AG08396 (cell line): ENCODE measurements at regions not wholly inside any gene's neighbourhood (a gene's known extent, or its start where the extent isn't known, plus 50 kb on each side); places are given as distances from the start of the nearest gene placed in this dataset.

Experiments used
- DNase-seq: peaks from one replicate; pipeline ENCODE4 v3.0.0; 2012; ENCODE audit warnings: low spot score, mixed read lengths

DNA sequence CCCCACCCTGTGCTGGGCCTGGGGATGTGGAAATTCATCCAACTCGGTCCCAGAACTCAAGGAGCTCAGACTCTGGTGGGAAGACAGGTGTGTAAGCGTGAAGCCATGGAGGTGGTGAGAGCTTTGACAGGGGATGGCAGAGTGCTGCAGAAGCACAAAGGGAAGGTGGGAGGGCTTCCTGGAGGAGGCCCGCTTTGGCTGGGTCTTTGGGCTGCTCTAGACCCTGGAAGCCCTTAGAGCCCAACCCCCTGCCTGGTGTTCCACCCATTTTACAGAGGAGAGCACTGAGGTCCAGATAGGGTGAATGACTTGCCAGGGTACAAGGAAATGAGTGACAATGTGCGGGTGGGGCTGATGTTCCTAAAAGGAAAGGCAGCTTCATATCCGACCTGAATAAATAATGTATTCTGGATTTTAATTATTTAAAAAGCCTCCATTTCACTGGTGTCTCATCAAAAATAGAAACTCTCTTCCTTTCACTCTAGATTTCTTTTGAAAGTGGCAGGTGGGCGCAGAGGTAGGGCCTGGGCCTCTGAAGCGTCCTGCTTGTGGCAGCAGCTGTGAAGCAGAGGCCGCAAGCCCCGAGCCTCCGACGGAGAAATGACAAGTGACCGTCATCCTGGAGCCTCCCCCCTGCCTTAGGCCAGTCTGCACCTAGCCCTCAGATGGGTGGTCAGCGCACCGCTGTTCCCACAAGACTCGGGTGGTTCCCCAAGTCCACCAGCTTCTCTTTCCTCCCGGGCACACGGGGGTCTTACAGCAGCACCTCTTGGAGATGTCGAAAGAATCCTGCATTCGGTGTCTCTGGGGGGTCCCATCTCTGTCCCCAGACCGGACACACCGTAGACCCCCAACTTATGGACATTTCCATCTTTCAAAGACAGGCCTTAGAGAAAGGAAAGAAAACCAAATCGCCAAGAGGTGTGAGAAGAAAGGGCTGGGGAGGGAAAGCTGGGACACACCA, 71.0 kb upstream of the TAF1B start:
- DNase-seq = no peak

- no peak for DNase-seq
These were observed 70.0 kb upstream of the TAF1B start for GRCh38 chr2:9772999-9773902.

- no peak for DNase-seq
These were observed 69.4 kb upstream of the TAF1B start for GRCh38 chr2:9773903-9774239.

DNA sequence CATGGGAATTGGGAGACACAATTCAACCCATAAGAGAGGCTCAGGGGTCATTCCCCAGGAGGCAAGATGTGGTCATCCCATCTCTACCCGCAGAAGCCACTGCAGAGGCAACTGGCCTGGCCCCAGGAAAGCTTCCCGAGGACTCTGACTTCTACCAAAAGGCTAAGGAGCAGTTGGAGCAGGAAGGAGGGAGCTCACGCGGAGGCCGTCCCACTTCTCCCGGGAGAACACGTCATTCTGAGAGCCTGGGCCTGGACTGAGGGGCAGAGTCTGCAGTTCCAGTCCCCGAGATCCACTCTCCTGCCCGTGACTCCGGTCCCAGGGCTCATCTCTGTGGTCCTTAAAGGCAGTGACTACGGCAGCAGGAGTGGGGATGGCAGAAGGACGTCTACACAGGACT, 69.0 kb upstream of the TAF1B start:
- DNase-seq = no peak

DNA sequence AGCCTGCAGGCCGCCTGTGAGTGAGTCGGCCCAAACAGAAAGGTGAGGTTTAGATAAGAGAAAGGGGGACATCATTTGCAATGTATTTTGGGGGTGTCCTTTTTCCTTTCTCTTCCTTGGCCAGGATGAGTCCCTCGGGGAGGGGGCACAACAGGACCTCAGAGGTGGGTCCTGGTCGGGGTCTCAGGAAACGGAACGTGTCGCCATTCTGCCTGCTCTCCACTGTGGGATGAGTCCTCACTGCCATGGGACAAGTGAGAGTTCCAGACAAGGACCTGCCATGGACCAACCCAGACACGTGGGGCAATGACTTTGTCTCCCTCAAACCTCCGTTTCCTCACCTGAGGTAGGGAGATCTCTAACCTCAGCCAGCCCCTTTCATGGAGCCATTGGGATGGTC, 67.9 kb upstream of the TAF1B start:
- DNase-seq = no peak

DNA sequence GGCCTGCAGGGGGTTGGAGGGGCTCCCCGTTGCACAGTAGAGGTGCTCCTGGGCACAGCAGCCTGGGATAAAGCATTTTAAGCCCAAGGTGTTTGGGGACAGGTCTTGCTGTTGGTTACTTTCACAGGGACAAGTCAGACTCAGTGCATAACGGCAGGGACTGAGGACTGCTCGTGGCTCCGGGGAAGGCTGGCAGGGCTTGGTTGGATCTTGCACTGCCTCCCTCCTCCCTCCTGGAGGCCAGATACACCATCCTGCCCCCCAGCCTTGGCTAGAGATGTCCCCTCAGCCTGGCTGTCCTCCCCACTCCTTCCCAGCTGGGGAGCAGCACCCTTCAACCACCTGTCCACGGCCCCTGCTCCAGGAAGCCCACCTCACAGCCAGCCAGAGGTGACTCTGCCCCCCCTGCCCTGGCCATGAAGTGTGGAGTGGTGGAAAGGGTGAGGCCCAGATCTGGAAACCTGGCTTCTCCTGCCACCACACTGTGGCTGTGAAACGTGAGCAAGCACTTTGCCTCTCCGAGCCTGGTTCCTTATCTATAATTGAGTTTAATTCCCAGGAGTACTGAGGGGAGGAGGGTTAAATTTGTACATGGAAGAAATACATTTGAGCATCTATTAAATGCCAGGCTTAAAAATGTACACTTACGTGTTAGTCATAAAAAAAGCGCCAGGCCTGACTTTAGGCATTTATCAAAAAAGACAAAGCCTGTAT, 67.1 kb upstream of the TAF1B start:
- no peak for DNase-seq

DNA sequence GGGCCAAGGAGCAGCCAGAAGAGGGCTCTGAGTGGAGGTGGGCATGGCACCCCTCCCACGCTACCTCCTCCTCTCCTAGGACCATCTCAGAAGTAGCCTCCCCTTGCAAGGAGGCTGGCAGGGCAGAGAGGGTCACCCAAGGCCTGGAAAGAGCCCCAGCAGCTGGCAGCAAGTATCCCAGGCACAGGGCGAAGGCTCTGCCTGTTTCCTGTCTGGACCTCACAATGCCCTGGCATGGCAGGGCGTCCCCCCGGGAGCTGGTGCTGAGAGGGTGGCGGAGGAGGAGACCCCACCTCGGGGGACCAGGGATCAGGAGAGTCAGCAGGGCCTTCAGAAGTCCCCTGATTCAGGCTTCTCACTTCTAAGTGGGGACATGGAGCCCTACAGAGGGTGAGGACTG, 66.2 kb upstream of the TAF1B start:
- DNase-seq = no peak

GRCh38 chr2:9778012-9778411, 65.3 kb upstream of the TAF1B start:
- no peak for DNase-seq

DNA sequence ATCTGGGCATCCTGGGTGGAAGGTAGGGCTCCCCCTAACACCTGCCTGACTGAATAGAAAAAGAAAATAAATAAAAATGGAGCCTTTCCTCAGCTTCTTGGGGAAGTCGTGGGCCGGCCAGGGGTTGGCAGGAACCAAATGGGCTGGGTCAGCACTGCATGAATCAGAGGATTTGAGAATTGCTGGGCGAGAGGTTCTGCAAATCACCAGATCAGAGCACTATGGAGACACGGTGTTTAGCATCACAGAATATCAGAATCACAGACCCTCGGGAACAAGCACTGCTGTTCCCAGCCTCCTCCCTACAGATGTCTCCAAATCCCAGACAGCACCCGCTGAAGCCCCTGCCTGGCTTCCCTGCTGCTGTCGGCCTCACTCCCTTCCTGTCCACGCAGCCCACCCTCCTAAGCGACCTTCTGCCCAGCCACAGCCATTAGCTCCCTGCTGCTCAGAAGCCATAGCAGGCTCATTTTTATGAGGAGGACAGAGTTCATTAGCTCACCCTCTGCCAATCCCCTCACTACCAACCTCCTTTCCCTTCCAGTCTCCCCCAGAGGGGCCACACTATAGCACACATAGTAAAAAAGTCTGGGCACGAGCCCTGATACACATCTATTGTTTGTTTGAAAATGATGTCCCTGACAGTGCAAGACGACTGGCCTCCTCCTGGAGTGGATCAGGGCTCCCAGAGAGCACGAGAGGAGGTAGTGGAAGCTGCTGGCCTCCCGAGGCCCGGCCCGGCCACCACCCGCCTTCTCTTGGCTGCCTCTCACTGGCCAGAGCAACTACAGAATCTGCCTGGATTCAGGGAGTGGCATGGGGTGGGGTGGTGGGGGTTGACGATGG, 64.6 kb upstream of the TAF1B start:
- no peak for DNase-seq

DNA sequence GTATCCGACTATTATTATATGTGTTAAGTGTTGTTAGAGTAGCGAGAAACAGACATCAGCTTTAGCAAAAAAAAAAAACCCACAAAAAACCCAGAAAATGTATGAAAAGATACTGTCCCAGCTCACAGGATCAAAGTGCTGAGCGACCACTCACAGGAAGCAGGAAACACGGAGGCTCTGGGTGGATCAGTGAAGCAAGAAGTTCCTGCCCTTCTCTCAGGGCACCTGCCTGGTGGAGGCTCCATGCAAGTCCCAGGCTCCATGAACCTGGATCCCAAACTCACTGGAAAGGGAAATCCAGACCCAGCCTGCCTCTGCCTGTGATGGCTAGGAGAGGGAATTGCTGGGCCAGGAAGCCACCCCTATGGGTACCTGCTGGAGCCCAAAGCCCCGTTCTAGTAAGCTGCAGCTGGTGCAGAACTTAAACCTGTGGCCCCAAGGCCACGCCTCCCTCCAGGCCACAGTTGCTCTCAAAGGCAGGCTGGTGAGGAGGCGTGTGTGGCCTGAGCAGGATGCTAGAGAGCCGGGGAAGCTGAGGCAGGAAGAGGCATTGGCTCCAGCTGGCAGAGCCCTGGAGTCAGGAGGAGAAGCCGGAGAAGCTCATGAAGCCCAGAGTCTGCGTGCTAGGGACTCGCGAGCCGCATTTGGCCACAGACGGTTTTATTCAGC, 63.5 kb upstream of the TAF1B start:
- DNase-seq = no peak

DNA sequence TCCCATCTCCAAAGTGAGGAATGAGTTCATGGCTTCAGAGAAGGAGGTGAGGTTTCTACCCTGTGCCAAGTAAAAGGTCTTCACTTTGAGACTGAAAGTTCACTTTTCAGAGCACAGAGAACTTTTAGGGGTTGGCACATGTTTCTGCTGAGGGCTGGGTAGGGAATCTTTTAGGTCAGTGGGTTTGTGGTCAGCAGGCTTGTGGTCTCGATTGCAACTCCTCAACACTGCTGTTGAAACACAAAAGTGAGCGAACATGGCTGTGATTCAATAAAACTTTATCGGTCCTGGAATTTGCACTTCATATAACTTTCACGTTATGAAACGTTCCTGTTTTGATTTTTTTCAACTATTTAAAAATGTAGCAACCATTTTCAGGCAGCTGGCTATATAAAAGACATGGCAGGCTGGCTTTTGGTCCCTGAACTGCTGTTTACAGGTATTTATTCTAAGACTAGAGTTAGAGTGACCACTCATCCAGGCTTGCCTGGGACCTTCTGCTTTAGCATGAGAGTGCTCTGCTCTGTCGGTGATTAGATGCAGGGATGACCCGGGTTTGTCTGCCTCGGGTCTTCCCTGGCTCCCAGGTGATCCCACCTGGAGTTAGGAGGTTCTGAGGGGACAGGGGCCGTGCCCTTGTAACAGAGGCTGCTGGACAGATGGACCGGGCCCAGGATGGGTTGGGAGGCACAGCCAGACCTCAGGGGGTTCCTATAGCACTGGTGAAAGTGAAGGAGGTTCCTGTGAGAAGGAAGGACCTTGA, 62.7 kb upstream of the TAF1B start:
- no peak for DNase-seq

DNA sequence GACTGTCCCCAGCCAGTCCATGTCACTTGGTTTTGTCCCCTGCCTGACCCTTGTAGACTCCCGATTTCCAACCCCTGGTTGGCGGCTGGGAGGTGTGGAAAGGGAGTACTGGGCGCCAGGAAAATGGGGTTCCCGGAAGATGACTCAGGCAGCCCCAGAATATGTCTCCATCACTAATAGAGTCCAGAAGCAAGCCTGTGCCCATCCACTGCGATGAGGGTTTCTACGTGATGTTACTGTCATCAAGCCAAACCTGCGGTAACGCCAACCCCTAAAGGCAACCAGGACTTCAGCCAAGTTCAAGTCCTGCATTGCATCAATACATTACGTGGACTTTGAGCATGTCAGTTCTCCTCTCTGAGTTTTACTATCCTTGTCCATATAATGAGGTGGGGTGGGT, 62.0 kb upstream of the TAF1B start:
- no peak for DNase-seq

GRCh38 chr2:9782197-9782719, 61.0 kb upstream of the TAF1B start:
- no peak for DNase-seq

DNA sequence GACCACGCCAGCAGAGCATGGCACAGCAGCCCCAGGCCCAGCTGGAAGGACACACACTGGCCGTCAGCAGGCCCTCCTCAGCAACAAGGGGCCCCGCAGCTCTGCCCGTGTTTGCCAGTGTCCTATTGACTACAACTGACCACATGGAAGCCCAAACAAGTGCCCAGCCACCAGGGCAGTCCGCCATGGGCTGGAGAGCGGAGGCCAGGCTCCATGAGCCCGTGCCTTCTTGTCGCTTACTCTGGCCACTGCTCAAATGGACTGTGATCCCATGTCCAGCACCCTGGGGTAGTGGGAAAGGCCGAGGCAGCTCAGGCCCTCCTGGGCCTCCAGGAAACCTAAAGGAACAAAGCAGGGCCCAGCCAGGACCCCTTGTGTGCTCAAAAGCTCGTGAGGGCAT, 53.9 kb upstream of the TAF1B start:
- DNase-seq = no peak

- no peak for DNase-seq
These were observed 52.5 kb upstream of the TAF1B start for GRCh38 chr2:9790702-9791225.

- no peak for DNase-seq
These were observed 51.6 kb upstream of the TAF1B start for GRCh38 chr2:9791711-9792110.

DNA sequence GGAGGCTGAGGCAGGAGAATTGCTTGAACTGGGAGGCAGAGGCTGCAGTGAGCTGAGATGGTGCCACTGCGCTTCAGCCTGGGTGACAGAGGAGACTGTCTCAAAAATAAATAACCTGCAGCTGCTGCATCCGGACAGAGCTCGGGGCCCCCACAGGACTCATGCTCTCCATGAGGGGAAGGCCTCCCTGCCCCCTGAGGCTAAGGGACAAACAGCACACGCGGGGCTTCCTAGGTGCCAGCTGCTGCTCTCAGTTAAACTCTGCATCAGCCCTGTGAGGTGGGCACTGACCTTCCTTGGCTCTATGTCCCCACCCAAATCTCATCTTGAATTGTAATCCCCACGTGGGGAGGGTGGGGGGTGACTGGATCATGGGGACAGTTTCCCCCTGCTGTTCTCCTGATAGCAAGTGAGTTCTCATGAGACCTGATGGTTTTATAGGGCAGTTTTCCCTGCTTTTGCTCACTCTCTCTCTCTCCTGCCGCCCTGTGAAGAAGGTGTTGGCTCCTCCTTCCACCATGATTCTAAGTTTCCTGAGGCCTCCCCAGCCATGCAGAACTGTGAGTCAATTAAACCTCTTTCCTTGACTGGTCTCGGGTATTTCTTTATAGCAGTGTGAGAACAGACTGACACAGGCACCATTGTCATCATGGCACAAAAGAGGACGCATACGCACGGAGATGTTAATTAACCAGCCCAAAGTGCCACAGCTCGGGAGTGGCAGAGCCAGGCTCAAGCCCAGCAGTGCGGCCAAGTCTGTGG, 49.9 kb upstream of the TAF1B start:
- no peak for DNase-seq
